OCI-LY1 (cell line): ENCODE measurements at regions not wholly inside any gene's neighbourhood (a gene's known extent, or its start where the extent isn't known, plus 50 kb on each side); places are given as distances from the start of the nearest gene placed in this dataset.

Experiments
- H2AFZ ChIP-seq: fragments of 200-600 bp; sonication (generic), shearing (Covaris generic); 2 replicates; pipeline ENCODE4 v1.6.0; 2014; ENCODE audit warnings: antibody characterized with exemption, mild to moderate bottlenecking, low read length
- H3F3A ChIP-seq: fragments of 200-600 bp; sonication (generic), shearing (Covaris generic); 2 replicates; pipeline ENCODE4 v1.6.0; 2014; ENCODE audit warnings: mild to moderate bottlenecking, antibody characterized with exemption, low read length, moderate library complexity; ENCODE audit not compliant: insufficient read depth
- H3K27ac ChIP-seq: fragments of 200-600 bp; sonication (generic); 2 replicates; pipeline ENCODE4 v1.5.1; 2014; ENCODE audit warnings: low read length, mixed run types, mild to moderate bottlenecking, low read depth; ENCODE audit not compliant: poor library complexity, severe bottlenecking
- H3K27me3 ChIP-seq: fragments of 200-600 bp; sonication (generic); 2 replicates; pipeline ENCODE4 v1.6.0; 2014; ENCODE audit warnings: antibody characterized with exemption, mild to moderate bottlenecking, low read length, moderate library complexity; ENCODE audit not compliant: insufficient read depth
- H3K36me3 ChIP-seq: fragments of 200-600 bp; sonication (generic); 2 replicates; pipeline ENCODE4 v1.6.1; 2014; ENCODE audit warnings: mild to moderate bottlenecking, antibody characterized with exemption, low read length, moderate library complexity, mixed read lengths; ENCODE audit not compliant: insufficient read depth
- H3K4me1 ChIP-seq: fragments of 200-600 bp; sonication (generic); 2 replicates; pipeline ENCODE4 v1.5.1; 2014; ENCODE audit warnings: mild to moderate bottlenecking, low read length, moderate library complexity; ENCODE audit not compliant: insufficient read depth, severe bottlenecking
- H3K4me2 ChIP-seq: fragments of 200-600 bp; sonication (generic), shearing (Covaris generic); 2 replicates; pipeline ENCODE4 v1.6.1; 2014; ENCODE audit warnings: low read length
- H3K4me3 ChIP-seq: fragments of 200-600 bp; sonication (generic); 2 replicates; pipeline ENCODE4 v1.5.1; 2014; ENCODE audit warnings: low read length, low read depth, mild to moderate bottlenecking, mixed read lengths; ENCODE audit not compliant: poor library complexity, severe bottlenecking
- H3K79me2 ChIP-seq: fragments of 200-600 bp; shearing (Covaris generic); 2 replicates; pipeline ENCODE4 v1.6.1; 2016; ENCODE audit warnings: mixed run types, low read length, mixed read lengths; ENCODE audit not compliant: insufficient read depth
- H3K9ac ChIP-seq: fragments of 200-600 bp; sonication (generic), shearing (Covaris generic); 2 replicates; pipeline ENCODE4 v1.6.1; 2014; ENCODE audit warnings: mild to moderate bottlenecking, low read length, mixed read lengths
- H3K9me2 ChIP-seq: fragments of 200-600 bp; sonication (generic), shearing (Covaris generic); 2 replicates; pipeline ENCODE4 v1.6.1; 2014; ENCODE audit warnings: low read depth, mild to moderate bottlenecking, low read length, mixed read lengths
- H3K9me3 ChIP-seq: fragments of 200-600 bp; shearing (Covaris generic); 2 replicates; pipeline ENCODE4 v1.6.1; 2014; ENCODE audit warnings: low read length, mixed read lengths
- H4K20me1 ChIP-seq: fragments of 200-600 bp; sonication (generic), shearing (Covaris generic); 2 replicates; pipeline ENCODE4 v1.6.0; 2016; ENCODE audit warnings: mild to moderate bottlenecking, low read length; ENCODE audit not compliant: insufficient read depth
- EZH2 ChIP-seq: fragments of 200-600 bp; sonication (generic), shearing (Covaris generic); IDR thresholded peaks from 2 replicates; pipeline ENCODE4 v1.8.0; 2017; ENCODE audit warnings: borderline replicate concordance, mixed run types, mild to moderate bottlenecking, antibody characterized with exemption, low read length, moderate library complexity, mixed read lengths
- TF ChIP-seq, protein P1 (sequence below): fragments of 200-600 bp; sonication (generic), shearing (Covaris generic); IDR thresholded peaks from 2 replicates; pipeline ENCODE4 v1.5.1; 2017; ENCODE audit warnings: mild to moderate bottlenecking, antibody characterized with exemption, low read length, moderate library complexity, mixed read lengths

- Histone ChIP-seq H3K27ac (peak overlapping the region; percentile 90), H3K9ac (no peak overlapping the region), H4K20me1 (no peaks in the 10 kb centered on the region), H3K4me3 (no peak overlapping the region), H3K9me3 (no peaks in the 10 kb centered on the region), H3K79me2 (no peaks in the 10 kb centered on the region), H3K4me1 (peaks cover 88% of the 10 kb centered on the region), H3K9me2 (no peaks in the 10 kb centered on the region), H3K36me3 (no peaks in the 10 kb centered on the region), H2AFZ (no peak overlapping the region), H3K27me3 (no peaks in the 10 kb centered on the region), H3K4me2 (no peak overlapping the region; the same call in 1 of the 2 replicates), H3F3A (no peaks in the 10 kb centered on the region)
- no peak for TF ChIP-seq EZH2
- TF ChIP-seq, protein P1, sequence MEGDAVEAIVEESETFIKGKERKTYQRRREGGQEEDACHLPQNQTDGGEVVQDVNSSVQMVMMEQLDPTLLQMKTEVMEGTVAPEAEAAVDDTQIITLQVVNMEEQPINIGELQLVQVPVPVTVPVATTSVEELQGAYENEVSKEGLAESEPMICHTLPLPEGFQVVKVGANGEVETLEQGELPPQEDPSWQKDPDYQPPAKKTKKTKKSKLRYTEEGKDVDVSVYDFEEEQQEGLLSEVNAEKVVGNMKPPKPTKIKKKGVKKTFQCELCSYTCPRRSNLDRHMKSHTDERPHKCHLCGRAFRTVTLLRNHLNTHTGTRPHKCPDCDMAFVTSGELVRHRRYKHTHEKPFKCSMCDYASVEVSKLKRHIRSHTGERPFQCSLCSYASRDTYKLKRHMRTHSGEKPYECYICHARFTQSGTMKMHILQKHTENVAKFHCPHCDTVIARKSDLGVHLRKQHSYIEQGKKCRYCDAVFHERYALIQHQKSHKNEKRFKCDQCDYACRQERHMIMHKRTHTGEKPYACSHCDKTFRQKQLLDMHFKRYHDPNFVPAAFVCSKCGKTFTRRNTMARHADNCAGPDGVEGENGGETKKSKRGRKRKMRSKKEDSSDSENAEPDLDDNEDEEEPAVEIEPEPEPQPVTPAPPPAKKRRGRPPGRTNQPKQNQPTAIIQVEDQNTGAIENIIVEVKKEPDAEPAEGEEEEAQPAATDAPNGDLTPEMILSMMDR, result no peak
Observed at GRCh38 chr5:124907098-124907644, 160.7 kb upstream of the ZNF608 start.

DNA sequence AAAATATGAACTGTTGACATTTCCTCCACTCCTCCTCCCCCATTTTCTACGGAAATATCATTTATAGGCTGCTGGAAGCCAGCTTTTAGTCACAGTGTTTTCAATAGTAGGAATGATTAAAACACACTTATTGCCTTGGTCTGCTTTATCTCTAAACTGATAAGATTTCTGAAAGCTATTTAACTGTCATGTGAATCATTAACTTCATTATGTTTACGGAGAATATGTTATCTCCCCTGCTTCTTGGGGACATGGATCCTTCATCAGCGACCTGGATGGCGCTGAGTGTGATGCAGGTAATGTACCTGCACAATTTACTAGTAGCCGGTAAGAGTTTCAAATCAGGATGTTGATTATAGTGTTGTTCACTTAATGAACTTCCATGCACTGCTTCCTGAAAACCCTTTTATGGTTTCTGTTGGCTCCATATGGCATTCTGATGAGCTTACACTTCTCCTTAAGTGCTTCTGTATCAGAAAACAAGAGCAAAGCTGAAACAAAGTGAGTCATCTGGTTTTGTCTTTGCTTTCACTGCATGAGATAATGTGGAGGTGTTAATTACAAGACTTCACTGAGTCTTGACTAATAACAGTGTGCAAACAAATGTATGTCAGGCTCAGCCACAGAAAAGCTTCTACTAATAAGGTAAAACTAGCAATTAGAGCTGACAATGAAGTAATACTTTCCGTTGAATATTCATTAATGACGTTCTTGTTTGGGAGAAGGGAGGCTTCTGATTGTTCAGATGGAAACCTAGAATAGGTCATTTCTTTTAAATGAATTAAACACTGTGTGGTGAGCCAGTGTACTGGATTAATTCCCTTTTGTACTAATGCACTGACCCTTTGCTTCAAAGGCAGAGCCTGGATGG is 162.4 kb upstream of the ZNF608 start:
- no peaks in the 10 kb centered on the region for H4K20me1 ChIP-seq
- H3K4me3 ChIP-seq, result no peak overlapping the region
- no peak overlapping the region for H3K9ac ChIP-seq
- TF ChIP-seq, protein P1, result no peak
- no peak for TF ChIP-seq EZH2
- no peak overlapping the region for H3K4me2 ChIP-seq
- peaks cover 88% of the 10 kb centered on the region for H3K4me1 ChIP-seq
- no peaks in the 10 kb centered on the region for H3K27me3 ChIP-seq
- H3K9me3 ChIP-seq, result no peaks in the 10 kb centered on the region
- no peak overlapping the region for H2AFZ ChIP-seq
- no peaks in the 10 kb centered on the region for H3K79me2 ChIP-seq
- H3K27ac ChIP-seq, result peak overlapping the region; percentile 85
- H3K36me3 ChIP-seq, result no peaks in the 10 kb centered on the region
- no peaks in the 10 kb centered on the region for H3F3A ChIP-seq
- no peaks in the 10 kb centered on the region for H3K9me2 ChIP-seq

GRCh38 chr5:124909734-124910133 is 163.3 kb upstream of the ZNF608 start:
- H3K79me2 ChIP-seq, result no peaks in the 10 kb centered on the region
- no peaks in the 10 kb centered on the region for H3F3A ChIP-seq
- H3K27ac ChIP-seq, result peak overlapping the region; percentile 85
- no peaks in the 10 kb centered on the region for H4K20me1 ChIP-seq
- H3K27me3 ChIP-seq, result no peaks in the 10 kb centered on the region
- H2AFZ ChIP-seq, result no peak overlapping the region
- H3K36me3 ChIP-seq, result no peaks in the 10 kb centered on the region
- no peak overlapping the region for H3K4me3 ChIP-seq
- H3K4me2 ChIP-seq, result no peak overlapping the region
- TF ChIP-seq, protein P1, result no peak
- TF ChIP-seq EZH2, result no peak
- peaks cover 86% of the 10 kb centered on the region for H3K4me1 ChIP-seq
- H3K9ac ChIP-seq, result no peak overlapping the region
- no peaks in the 10 kb centered on the region for H3K9me3 ChIP-seq
- no peaks in the 10 kb centered on the region for H3K9me2 ChIP-seq
